IMR-90 (cell line): ENCODE measurements at regions not wholly inside any gene's neighbourhood (a gene's known extent, or its start where the extent isn't known, plus 50 kb on each side); places are given as distances from the start of the nearest gene placed in this dataset.
A peak's percentile ranks its signal among the peaks of the same experiment; 100 is the strongest.

Experiments
- ATAC-seq: fragments of 200-7000 bp; cut with Tn5 transposase; 2 replicates; pipeline ENCODE4 v1.9.1; 2020; ENCODE audit warnings: low read depth, mild to moderate bottlenecking, moderate library complexity
- BruUV-seq: library from RNA; stranded (reverse); fragments of 400-500 nt; replicated peaks from 2 replicates; lab custom pipeline; 2021; lab: Mats Ljungman, UMichigan
- CTCF ChIA-PET: fragments of 300-600 bp; formaldehyde crosslinking; extraction: SDS; loops from one replicate; lab custom pipeline; 2021; ENCODE audit warnings: antibody characterized with exemption; lab: Yijun Ruan, JAX
- POLR2A ChIA-PET: fragments of 300-600 bp; sonication (Branson Sonifier 250); formaldehyde crosslinking; loops from one replicate; lab custom pipeline; 2022; ENCODE audit warnings: antibody characterized with exemption; ENCODE audit not compliant: unreplicated experiment; lab: Charles Lee
- DNase-seq: peaks from one replicate; pipeline ENCODE4 v3.0.0; 2013
- H2AFZ ChIP-seq: replicated peaks from 2 replicates; pipeline ENCODE3; 2013; ENCODE audit warnings: low read length, mild to moderate bottlenecking; ENCODE audit not compliant: poor library complexity
- H2AK5ac ChIP-seq: 2 replicates; pipeline ENCODE4 v1.6.1; 2013; ENCODE audit warnings: low read depth, low read length, inconsistent platforms
- H2AK9ac ChIP-seq: replicated peaks from 2 replicates; pipeline ENCODE3; 2013; ENCODE audit warnings: mild to moderate bottlenecking, low read depth, low read length, moderate library complexity; ENCODE audit not compliant: poor library complexity
- H2BK120ac ChIP-seq: 2 replicates; pipeline ENCODE4 v1.6.1; 2013; ENCODE audit warnings: low read depth, low read length, inconsistent platforms
- H2BK15ac ChIP-seq: 3 replicates; pipeline ENCODE4 v1.6.1; 2013; ENCODE audit warnings: low read depth, low read length, inconsistent platforms
- H2BK20ac ChIP-seq: 2 replicates; pipeline ENCODE4 v1.6.1; 2013; ENCODE audit warnings: low read depth, mild to moderate bottlenecking, inconsistent platforms, low read length, moderate library complexity
- H2BK5ac ChIP-seq: 2 replicates; pipeline ENCODE4 v1.6.1; 2013; ENCODE audit warnings: mild to moderate bottlenecking, low read depth, low read length, inconsistent platforms; ENCODE audit not compliant: poor library complexity, severe bottlenecking
- H3K14ac ChIP-seq: replicated peaks from 2 replicates; pipeline ENCODE4 v1.6.1; 2013; ENCODE audit warnings: low read depth, low read length, inconsistent platforms
- H3K18ac ChIP-seq: 2 replicates; pipeline ENCODE4 v1.6.1; 2013; ENCODE audit warnings: low read depth, low read length, control low read depth
- H3K23ac ChIP-seq: 2 replicates; pipeline ENCODE4 v1.6.1; 2013; ENCODE audit warnings: low read depth, low read length, inconsistent platforms
- H3K27ac ChIP-seq: 2 replicates; pipeline ENCODE4 v1.5.1; 2013; ENCODE audit warnings: mild to moderate bottlenecking, control low read depth, low read length; ENCODE audit not compliant: insufficient read depth
- H3K27me3 ChIP-seq: 2 replicates; pipeline ENCODE4 v1.6.1; 2013; ENCODE audit warnings: low read length; ENCODE audit not compliant: control insufficient read depth, insufficient read depth
- H3K36me3 ChIP-seq: 2 replicates; pipeline ENCODE4 v1.6.1; 2013; ENCODE audit warnings: low read length, mixed read lengths; ENCODE audit not compliant: control insufficient read depth, insufficient read depth
- H3K4ac ChIP-seq: 2 replicates; pipeline ENCODE4 v1.6.1; 2013; ENCODE audit warnings: low read depth, low read length, inconsistent platforms
- H3K4me1 ChIP-seq: 2 replicates; pipeline ENCODE4 v1.6.1; 2013; ENCODE audit warnings: low read length, mixed read lengths; ENCODE audit not compliant: control insufficient read depth, insufficient read depth
- H3K4me2 ChIP-seq: 2 replicates; pipeline ENCODE4 v1.6.1; 2013; ENCODE audit warnings: low read depth, mild to moderate bottlenecking, control low read depth, low read length, moderate library complexity
- H3K4me3 ChIP-seq: 2 replicates; pipeline ENCODE4 v1.5.1; 2013; ENCODE audit warnings: low read depth, mild to moderate bottlenecking, control low read depth, low read length, moderate library complexity; ENCODE audit not compliant: insufficient read depth
- H3K56ac ChIP-seq: 2 replicates; pipeline ENCODE4 v1.6.1; 2013; ENCODE audit warnings: low read length, inconsistent platforms; ENCODE audit not compliant: insufficient read depth; ENCODE audit errors: extremely low read depth
- H3K79me1 ChIP-seq, 2 experiments: 2 replicates each; pipeline ENCODE4 v1.6.1; 2013; ENCODE audit warnings: low read length in 2 of 2, inconsistent platforms in 1 of 2, low read depth in 1 of 2
- H3K9ac ChIP-seq: 2 replicates; pipeline ENCODE4 v1.6.1; 2013; ENCODE audit warnings: low read depth, low read length, control low read depth
- H3K9me1 ChIP-seq: 2 replicates; pipeline ENCODE4 v1.6.1; 2013; ENCODE audit warnings: low read length, inconsistent platforms; ENCODE audit not compliant: insufficient read depth
- H3K9me3 ChIP-seq: 2 replicates; pipeline ENCODE4 v1.6.1; 2013; ENCODE audit warnings: low read length; ENCODE audit not compliant: control insufficient read depth, insufficient read depth
- H4K20me1 ChIP-seq: 2 replicates; pipeline ENCODE4 v1.6.1; 2013; ENCODE audit warnings: low read length, inconsistent platforms; ENCODE audit not compliant: insufficient read depth
- H4K5ac ChIP-seq: 2 replicates; pipeline ENCODE4 v1.6.1; 2013; ENCODE audit warnings: mild to moderate bottlenecking, low read depth, low read length, control low read depth
- H4K8ac ChIP-seq, 2 experiments: 2 replicates each; pipeline ENCODE4 v1.6.1; 2013; ENCODE audit warnings: low read depth in 2 of 2, low read length in 2 of 2, control low read depth in 1 of 2, inconsistent platforms in 1 of 2
- H4K91ac ChIP-seq: 2 replicates; pipeline ENCODE4 v1.6.1; 2013; ENCODE audit warnings: low read depth, low read length, inconsistent platforms; ENCODE audit not compliant: insufficient read depth
- CTCF ChIP-seq: conservative IDR thresholded peaks from 2 replicates; pipeline ENCODE4 v1.5.1; 2012; ENCODE audit warnings: mild to moderate bottlenecking, low read depth, low read length, improper control_type of control experiment
- ELK1 ChIP-seq: fragments of 150-350 bp; IDR thresholded peaks from 2 replicates; pipeline ENCODE4 v1.6.1; 2016; ENCODE audit warnings: low read depth, mild to moderate bottlenecking, low read length, moderate library complexity, borderline replicate concordance
- MXI1 ChIP-seq: IDR thresholded peaks from 2 replicates; pipeline ENCODE4 v1.6.1; 2012; ENCODE audit warnings: low read depth, mild to moderate bottlenecking, low read length, moderate library complexity, borderline replicate concordance
- RAD21 ChIP-seq: IDR thresholded peaks from 2 replicates; pipeline ENCODE4 v1.6.1; 2012; ENCODE audit warnings: low read length, improper control_type of control experiment
- SMC3 ChIP-seq: fragments of 150-350 bp; IDR thresholded peaks from 2 replicates; pipeline ENCODE4 v1.6.1; 2016; ENCODE audit warnings: low read depth, mild to moderate bottlenecking, antibody characterized with exemption, low read length, moderate library complexity
- WGBS, 2 experiments: methylation state at CpG; one replicate each; pipeline versions ENCODE4 v1.1.5 to v1.1.7; 2013; ENCODE audit warnings: missing lambda C conversion rate in 2 of 2; ENCODE audit not compliant: insufficient read length in 1 of 2; ENCODE audit errors: extremely low coverage in 2 of 2; 5-methylcytosine and 5-hydroxymethylcytosine counted together
- dilution Hi-C: fragments of 300-500 bp; cut with HindIII; formaldehyde crosslinking; loops from one replicate; pipeline ENCODE4 v1.14.3; 2018; ENCODE audit warnings: low sequenced_read_pairs; ENCODE audit not compliant: unreplicated experiment
- in situ Hi-C: fragments of 300-500 bp; cut with MboI; formaldehyde crosslinking; loops from 3 replicates; pipeline ENCODE4 v1.14.3; 2019; ENCODE audit warnings: low sequenced_read_pairs, inconsistent platforms, mixed read lengths
- intact Hi-C: fragments of 100-400 bp; cut with micrococcal nuclease; formaldehyde crosslinking; loops from 2 replicates; pipeline ENCODE4 v1.10.0; 2022

- no TSS peak for BruUV-seq
- in situ Hi-C loops, result loop anchor here (5.0 to 25.0 kb wide), 3 partner anchors 213 to 982 kb away; no protein-coding TSS in a partner anchor
- no peak overlapping the region for H3K4me2 ChIP-seq
These were observed 91.2 kb downstream of the OTUD1 start for GRCh38 chr10:23530079-23530478.

More at GRCh38 chr10:23530079-23530478, 91.2 kb downstream of the OTUD1 start:
- TF ChIP-seq SMC3 (peak; percentile 62), CTCF (peak; percentile 57), ELK1 (no peak), MXI1 (no peak), RAD21 (peak; percentile 43)
- Histone ChIP-seq H2BK120ac (no peak overlapping the region), H3K4me3 (no peak overlapping the region), H3K14ac (no peak overlapping the region), H4K8ac (no peak overlapping the region), H4K20me1 (no peaks in the 10 kb centered on the region), H3K27ac (no peak overlapping the region), H3K9ac (no peak overlapping the region), H2BK15ac (no peak overlapping the region), H2AFZ (no peak overlapping the region), H3K4ac (no peak overlapping the region), H3K36me3 (no peaks in the 10 kb centered on the region), H4K91ac (no peak overlapping the region), H3K18ac (no peak overlapping the region), H2BK5ac (no peak overlapping the region), H2AK9ac (no peak overlapping the region), H3K9me1 (no peaks in the 10 kb centered on the region), H3K56ac (no peak overlapping the region), H3K79me1 (no peaks in the 10 kb centered on the region), H2BK20ac (no peak overlapping the region), H2AK5ac (no peak overlapping the region), H3K4me1 (no peaks in the 10 kb centered on the region), H3K9me3 (no peaks in the 10 kb centered on the region), H4K5ac (no peak overlapping the region), H3K23ac (no peak overlapping the region), H3K27me3 (peaks cover 3% of the 10 kb centered on the region; the same call in 1 of the 2 replicates)
- dilution Hi-C loops (no loop called here), intact Hi-C loops (loop anchor here (1.0 to 2.0 kb wide), 3 partner anchors 215 to 371 kb away; no protein-coding TSS in a partner anchor)
- ChIA-PET CTCF (interaction anchor here (1.2 to 2.6 kb wide), 3 partner anchors 12 to 372 kb away, joined by 3 to 15 read pairs (median 8); no protein-coding TSS in a partner anchor), POLR2A (no interaction called here)
- DNase-seq (peak; percentile 31), ATAC-seq (no peak)
- no CpG with 5 or more reads among the region's 2 CpGs for WGBS, 2 experiments
